Mammary epithelial cell (primary cell): ENCODE measurements at regions not wholly inside any gene's neighbourhood (a gene's known extent, or its start where the extent isn't known, plus 50 kb on each side); places are given as distances from the start of the nearest gene placed in this dataset.

Experiments used
- EZH2 ChIP-seq: IDR thresholded peaks from 2 replicates; pipeline ENCODE4 v1.6.1; 2012; ENCODE audit warnings: low read length, inconsistent platforms, borderline replicate concordance
- TF ChIP-seq, protein P1 (sequence below), 2 donors: IDR thresholded peaks in 1 of 2; conservative IDR thresholded peaks in 1 of 2; 2 replicates each; pipeline ENCODE4 v1.5.1; 2011 to 2012; ENCODE audit warnings: inconsistent platforms in 2 of 2, low read length in 2 of 2, mild to moderate bottlenecking in 2 of 2, control low read depth in 1 of 2, low read depth in 1 of 2; ENCODE audit not compliant: insufficient read depth in 1 of 2; ENCODE audit errors: extremely low read depth in 1 of 2

DNA sequence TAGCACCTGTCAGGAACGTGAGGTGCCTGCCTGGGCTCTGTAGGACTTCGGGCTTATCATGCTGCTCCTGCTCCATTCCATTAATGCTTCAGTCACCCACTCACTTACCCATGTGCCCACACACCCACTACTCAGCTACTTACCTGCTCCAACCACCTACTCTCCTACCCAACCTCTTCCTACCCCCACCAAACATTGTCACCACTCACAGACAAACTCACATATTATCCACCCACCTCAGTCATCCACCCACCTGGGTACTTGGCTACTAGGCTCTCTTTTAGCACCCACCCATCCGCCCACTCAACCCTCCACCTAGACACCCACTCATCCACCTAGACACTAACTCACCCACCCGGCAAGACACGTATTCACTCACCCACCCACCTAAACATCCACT lies 724.7 kb upstream of the RAB6C start:
- TF ChIP-seq, protein P1, sequence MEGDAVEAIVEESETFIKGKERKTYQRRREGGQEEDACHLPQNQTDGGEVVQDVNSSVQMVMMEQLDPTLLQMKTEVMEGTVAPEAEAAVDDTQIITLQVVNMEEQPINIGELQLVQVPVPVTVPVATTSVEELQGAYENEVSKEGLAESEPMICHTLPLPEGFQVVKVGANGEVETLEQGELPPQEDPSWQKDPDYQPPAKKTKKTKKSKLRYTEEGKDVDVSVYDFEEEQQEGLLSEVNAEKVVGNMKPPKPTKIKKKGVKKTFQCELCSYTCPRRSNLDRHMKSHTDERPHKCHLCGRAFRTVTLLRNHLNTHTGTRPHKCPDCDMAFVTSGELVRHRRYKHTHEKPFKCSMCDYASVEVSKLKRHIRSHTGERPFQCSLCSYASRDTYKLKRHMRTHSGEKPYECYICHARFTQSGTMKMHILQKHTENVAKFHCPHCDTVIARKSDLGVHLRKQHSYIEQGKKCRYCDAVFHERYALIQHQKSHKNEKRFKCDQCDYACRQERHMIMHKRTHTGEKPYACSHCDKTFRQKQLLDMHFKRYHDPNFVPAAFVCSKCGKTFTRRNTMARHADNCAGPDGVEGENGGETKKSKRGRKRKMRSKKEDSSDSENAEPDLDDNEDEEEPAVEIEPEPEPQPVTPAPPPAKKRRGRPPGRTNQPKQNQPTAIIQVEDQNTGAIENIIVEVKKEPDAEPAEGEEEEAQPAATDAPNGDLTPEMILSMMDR (conservative IDR thresholded peaks at IDR 0.05 in 1 of 2, IDR thresholded peaks at IDR 0.05 in 1 of 2; ENCODE audit: extremely low read depth in 1 of 2, insufficient read depth in 1 of 2, low read depth in 1 of 2, low read length in 2 of 2), result no peak
- TF ChIP-seq EZH2, result no peak
